IMR-90 (cell line): ENCODE measurements at regions not wholly inside any gene's neighbourhood (a gene's known extent, or its start where the extent isn't known, plus 50 kb on each side); places are given as distances from the start of the nearest gene placed in this dataset.

ENCODE experiments used
- ATAC-seq: fragments of 200-7000 bp; cut with Tn5 transposase; 2 replicates; pipeline ENCODE4 v1.9.1; 2020; ENCODE audit warnings: low read depth, mild to moderate bottlenecking, moderate library complexity
- BruUV-seq: library from RNA; stranded (reverse); fragments of 400-500 nt; replicated peaks from 2 replicates; lab custom pipeline; 2021; lab: Mats Ljungman, UMichigan
- CTCF ChIA-PET: fragments of 300-600 bp; formaldehyde crosslinking; extraction: SDS; loops from one replicate; lab custom pipeline; 2021; ENCODE audit warnings: antibody characterized with exemption; lab: Yijun Ruan, JAX
- POLR2A ChIA-PET: fragments of 300-600 bp; sonication (Branson Sonifier 250); formaldehyde crosslinking; loops from one replicate; lab custom pipeline; 2022; ENCODE audit warnings: antibody characterized with exemption; ENCODE audit not compliant: unreplicated experiment; lab: Charles Lee
- DNase-seq: peaks from one replicate; pipeline ENCODE4 v3.0.0; 2013
- H2AFZ ChIP-seq: replicated peaks from 2 replicates; pipeline ENCODE3; 2013; ENCODE audit warnings: low read length, mild to moderate bottlenecking; ENCODE audit not compliant: poor library complexity
- H2AK5ac ChIP-seq: 2 replicates; pipeline ENCODE4 v1.6.1; 2013; ENCODE audit warnings: low read depth, low read length, inconsistent platforms
- H2AK9ac ChIP-seq: replicated peaks from 2 replicates; pipeline ENCODE3; 2013; ENCODE audit warnings: mild to moderate bottlenecking, low read depth, low read length, moderate library complexity; ENCODE audit not compliant: poor library complexity
- H2BK120ac ChIP-seq: 2 replicates; pipeline ENCODE4 v1.6.1; 2013; ENCODE audit warnings: low read depth, low read length, inconsistent platforms
- H2BK15ac ChIP-seq: 3 replicates; pipeline ENCODE4 v1.6.1; 2013; ENCODE audit warnings: low read depth, low read length, inconsistent platforms
- H2BK20ac ChIP-seq: 2 replicates; pipeline ENCODE4 v1.6.1; 2013; ENCODE audit warnings: low read depth, mild to moderate bottlenecking, inconsistent platforms, low read length, moderate library complexity
- H2BK5ac ChIP-seq: 2 replicates; pipeline ENCODE4 v1.6.1; 2013; ENCODE audit warnings: mild to moderate bottlenecking, low read depth, low read length, inconsistent platforms; ENCODE audit not compliant: poor library complexity, severe bottlenecking
- H3K14ac ChIP-seq: replicated peaks from 2 replicates; pipeline ENCODE4 v1.6.1; 2013; ENCODE audit warnings: low read depth, low read length, inconsistent platforms
- H3K18ac ChIP-seq: 2 replicates; pipeline ENCODE4 v1.6.1; 2013; ENCODE audit warnings: low read depth, low read length, control low read depth
- H3K23ac ChIP-seq: 2 replicates; pipeline ENCODE4 v1.6.1; 2013; ENCODE audit warnings: low read depth, low read length, inconsistent platforms
- H3K27ac ChIP-seq: 2 replicates; pipeline ENCODE4 v1.5.1; 2013; ENCODE audit warnings: mild to moderate bottlenecking, control low read depth, low read length; ENCODE audit not compliant: insufficient read depth
- H3K27me3 ChIP-seq: 2 replicates; pipeline ENCODE4 v1.6.1; 2013; ENCODE audit warnings: low read length; ENCODE audit not compliant: control insufficient read depth, insufficient read depth
- H3K36me3 ChIP-seq: 2 replicates; pipeline ENCODE4 v1.6.1; 2013; ENCODE audit warnings: low read length, mixed read lengths; ENCODE audit not compliant: control insufficient read depth, insufficient read depth
- H3K4ac ChIP-seq: 2 replicates; pipeline ENCODE4 v1.6.1; 2013; ENCODE audit warnings: low read depth, low read length, inconsistent platforms
- H3K4me1 ChIP-seq: 2 replicates; pipeline ENCODE4 v1.6.1; 2013; ENCODE audit warnings: low read length, mixed read lengths; ENCODE audit not compliant: control insufficient read depth, insufficient read depth
- H3K4me2 ChIP-seq: 2 replicates; pipeline ENCODE4 v1.6.1; 2013; ENCODE audit warnings: low read depth, mild to moderate bottlenecking, control low read depth, low read length, moderate library complexity
- H3K4me3 ChIP-seq: 2 replicates; pipeline ENCODE4 v1.5.1; 2013; ENCODE audit warnings: low read depth, mild to moderate bottlenecking, control low read depth, low read length, moderate library complexity; ENCODE audit not compliant: insufficient read depth
- H3K56ac ChIP-seq: 2 replicates; pipeline ENCODE4 v1.6.1; 2013; ENCODE audit warnings: low read length, inconsistent platforms; ENCODE audit not compliant: insufficient read depth; ENCODE audit errors: extremely low read depth
- H3K79me1 ChIP-seq, 2 experiments: 2 replicates each; pipeline ENCODE4 v1.6.1; 2013; ENCODE audit warnings: low read length in 2 of 2, inconsistent platforms in 1 of 2, low read depth in 1 of 2
- H3K9ac ChIP-seq: 2 replicates; pipeline ENCODE4 v1.6.1; 2013; ENCODE audit warnings: low read depth, low read length, control low read depth
- H3K9me1 ChIP-seq: 2 replicates; pipeline ENCODE4 v1.6.1; 2013; ENCODE audit warnings: low read length, inconsistent platforms; ENCODE audit not compliant: insufficient read depth
- H3K9me3 ChIP-seq: 2 replicates; pipeline ENCODE4 v1.6.1; 2013; ENCODE audit warnings: low read length; ENCODE audit not compliant: control insufficient read depth, insufficient read depth
- H4K20me1 ChIP-seq: 2 replicates; pipeline ENCODE4 v1.6.1; 2013; ENCODE audit warnings: low read length, inconsistent platforms; ENCODE audit not compliant: insufficient read depth
- H4K5ac ChIP-seq: 2 replicates; pipeline ENCODE4 v1.6.1; 2013; ENCODE audit warnings: mild to moderate bottlenecking, low read depth, low read length, control low read depth
- H4K8ac ChIP-seq, 2 experiments: 2 replicates each; pipeline ENCODE4 v1.6.1; 2013; ENCODE audit warnings: low read depth in 2 of 2, low read length in 2 of 2, control low read depth in 1 of 2, inconsistent platforms in 1 of 2
- H4K91ac ChIP-seq: 2 replicates; pipeline ENCODE4 v1.6.1; 2013; ENCODE audit warnings: low read depth, low read length, inconsistent platforms; ENCODE audit not compliant: insufficient read depth
- BHLHE40 ChIP-seq: fragments of 150-350 bp; IDR thresholded peaks from 2 replicates; pipeline ENCODE4 v1.6.1; 2016; ENCODE audit warnings: mild to moderate bottlenecking, low read depth, low read length
- CEBPB ChIP-seq: IDR thresholded peaks from 2 replicates; pipeline ENCODE4 v1.6.1; 2012; ENCODE audit warnings: low read depth, low read length, improper control_type of control experiment
- CHD1 ChIP-seq: IDR thresholded peaks from 2 replicates; pipeline ENCODE4 v1.6.1; 2012; ENCODE audit warnings: low read depth, low read length, improper control_type of control experiment
- CTCF ChIP-seq: conservative IDR thresholded peaks from 2 replicates; pipeline ENCODE4 v1.5.1; 2012; ENCODE audit warnings: mild to moderate bottlenecking, low read depth, low read length, improper control_type of control experiment
- FOS ChIP-seq: fragments of 150-350 bp; IDR thresholded peaks from 2 replicates; pipeline ENCODE4 v1.6.1; 2016; ENCODE audit warnings: low read depth, low read length
- MAFK ChIP-seq: IDR thresholded peaks from 2 replicates; pipeline ENCODE4 v1.6.1; 2012; ENCODE audit warnings: low read depth, low read length, improper control_type of control experiment
- MAZ ChIP-seq: IDR thresholded peaks from 2 replicates; pipeline ENCODE4 v1.6.1; 2012; ENCODE audit warnings: low read depth, mild to moderate bottlenecking, low read length, improper control_type of control experiment, moderate library complexity, borderline replicate concordance
- NFE2L2 ChIP-seq: fragments of 150-350 bp; IDR thresholded peaks from 2 replicates; pipeline ENCODE4 v1.6.1; 2016; ENCODE audit warnings: low read depth, mild to moderate bottlenecking, low read length
- POLR2A ChIP-seq: IDR thresholded peaks from 2 replicates; pipeline ENCODE4 v1.6.1; 2012; ENCODE audit warnings: mild to moderate bottlenecking, low read depth, low read length
- RAD21 ChIP-seq: IDR thresholded peaks from 2 replicates; pipeline ENCODE4 v1.6.1; 2012; ENCODE audit warnings: low read length, improper control_type of control experiment
- RCOR1 ChIP-seq: IDR thresholded peaks from 2 replicates; pipeline ENCODE4 v1.6.1; 2012; ENCODE audit warnings: mild to moderate bottlenecking, low read length, improper control_type of control experiment; ENCODE audit not compliant: insufficient replicate concordance
- RFX5 ChIP-seq: IDR thresholded peaks from 2 replicates; pipeline ENCODE4 v1.8.0; 2012; ENCODE audit warnings: low read depth, mild to moderate bottlenecking, low read length, moderate library complexity
- SMC3 ChIP-seq: fragments of 150-350 bp; IDR thresholded peaks from 2 replicates; pipeline ENCODE4 v1.6.1; 2016; ENCODE audit warnings: low read depth, mild to moderate bottlenecking, antibody characterized with exemption, low read length, moderate library complexity
- USF2 ChIP-seq: fragments of 150-350 bp; IDR thresholded peaks from 2 replicates; pipeline ENCODE4 v1.6.1; 2017; ENCODE audit warnings: mild to moderate bottlenecking, antibody characterized with exemption, low read length, low read depth
- WGBS, 2 experiments: methylation state at CpG; one replicate each; pipeline versions ENCODE4 v1.1.5 to v1.1.7; 2013; ENCODE audit warnings: missing lambda C conversion rate in 2 of 2; ENCODE audit not compliant: insufficient read length in 1 of 2; ENCODE audit errors: extremely low coverage in 2 of 2; 5-methylcytosine and 5-hydroxymethylcytosine counted together
- dilution Hi-C: fragments of 300-500 bp; cut with HindIII; formaldehyde crosslinking; loops from one replicate; pipeline ENCODE4 v1.14.3; 2018; ENCODE audit warnings: low sequenced_read_pairs; ENCODE audit not compliant: unreplicated experiment
- in situ Hi-C: fragments of 300-500 bp; cut with MboI; formaldehyde crosslinking; loops from 3 replicates; pipeline ENCODE4 v1.14.3; 2019; ENCODE audit warnings: low sequenced_read_pairs, inconsistent platforms, mixed read lengths
- intact Hi-C: fragments of 100-400 bp; cut with micrococcal nuclease; formaldehyde crosslinking; loops from 2 replicates; pipeline ENCODE4 v1.10.0; 2022

GRCh38 chr7:157476201-157476600, 139.4 kb downstream of the DNAJB6 start:
- intact Hi-C loops (no loop called here), dilution Hi-C loops (no loop called here), in situ Hi-C loops (no loop called here)
- no peak overlapping the region for H3K4me3 ChIP-seq
- no peak overlapping the region for H2BK120ac ChIP-seq
- no peak overlapping the region for H2AK9ac ChIP-seq
- no peak overlapping the region for H3K9ac ChIP-seq
- no peak overlapping the region for H3K56ac ChIP-seq
- no peaks in the 10 kb centered on the region for H3K27me3 ChIP-seq
- ChIA-PET POLR2A (no interaction called here), CTCF (no interaction called here)
- H3K36me3 ChIP-seq, result no peaks in the 10 kb centered on the region
- peaks cover 18% of the 10 kb centered on the region for H3K9me3 ChIP-seq
- DNase-seq (no peak), ATAC-seq (no peak)
- 42% methylated on average over 2 of the region's 8 CpGs; no CpG with 5 or more reads in 1 of the 2 experiments for WGBS, 2 experiments
- no peak overlapping the region for H2AFZ ChIP-seq
- TF ChIP-seq USF2 (no peak), CEBPB (no peak), BHLHE40 (no peak), FOS (no peak), CHD1 (no peak), POLR2A (no peak), RFX5 (no peak), SMC3 (no peak), RAD21 (no peak), CTCF (no peak), MAZ (no peak), NFE2L2 (no peak), MAFK (no peak), RCOR1 (no peak)
- no peaks in the 10 kb centered on the region for H3K79me1 ChIP-seq
- no peak overlapping the region for H2AK5ac ChIP-seq
- no peak overlapping the region for H3K23ac ChIP-seq
- H2BK5ac ChIP-seq, result no peak overlapping the region
- no peak overlapping the region for H3K4me2 ChIP-seq
- H2BK20ac ChIP-seq, result no peak overlapping the region
- no peaks in the 10 kb centered on the region for H3K4me1 ChIP-seq
- no peak overlapping the region for H4K5ac ChIP-seq
- H4K20me1 ChIP-seq, result no peaks in the 10 kb centered on the region
- H3K9me1 ChIP-seq, result no peaks in the 10 kb centered on the region
- no peak overlapping the region for H2BK15ac ChIP-seq
- no peak overlapping the region for H3K4ac ChIP-seq
- H3K18ac ChIP-seq, result no peak overlapping the region
- H3K14ac ChIP-seq, result no peak overlapping the region
- no TSS peak for BruUV-seq
- no peak overlapping the region for H4K8ac ChIP-seq
- no peak overlapping the region for H4K91ac ChIP-seq
- H3K27ac ChIP-seq, result no peak overlapping the region
